Upper lobe of left lung (tissue), 6 donors: ENCODE measurements at regions not wholly inside any gene's neighbourhood (a gene's known extent, or its start where the extent isn't known, plus 50 kb on each side); places are given as distances from the start of the nearest gene placed in this dataset.

Experiments
- ATAC-seq, 2 donors: fragments of 200-7000 bp; cut with Tn5 transposase; one replicate each; pipeline ENCODE4 v1.9.1; 2022; ENCODE audit warnings: mild to moderate bottlenecking in 2 of 2, moderate library complexity in 2 of 2; ENCODE audit not compliant: low FRiP score in 2 of 2
- DNase-seq, 2 donors: peaks; one replicate each; pipeline ENCODE4 v3.0.0-alpha.2; 2019 to 2020
- H3K27ac ChIP-seq, 4 donors: fragments of 200-600 bp; sonication (generic); one replicate each; pipeline ENCODE4 v1.5.1; 2016 to 2019
- H3K27me3 ChIP-seq, 4 donors: fragments of 200-600 bp; sonication (generic); one replicate each; pipeline ENCODE4 v1.5.1; 2017 to 2019
- H3K36me3 ChIP-seq, 4 donors: fragments of 200-600 bp; sonication (generic); one replicate each; pipeline ENCODE4 v1.5.1; 2016 to 2019
- H3K4me1 ChIP-seq, 4 donors: fragments of 200-600 bp; sonication (generic); one replicate each; pipeline ENCODE4 v1.5.1; 2018 to 2019
- H3K4me3 ChIP-seq, 4 donors: fragments of 200-600 bp; sonication (generic); one replicate each; pipeline ENCODE4 v1.5.1; 2017 to 2019; ENCODE audit warnings: mild to moderate bottlenecking in 2 of 4, moderate library complexity in 1 of 4
- H3K9me3 ChIP-seq, 4 donors: fragments of 200-600 bp; sonication (generic); one replicate each; pipeline ENCODE4 v1.5.1; 2018 to 2019
- CTCF ChIP-seq, 6 experiments: fragments of 450-650 bp in 4 of 6; fragments of 200-600 bp in 2 of 6; sonication (generic) in 2 of 6; IDR thresholded peaks; one replicate each; pipeline ENCODE4 v1.5.1; 2016 to 2019; ENCODE audit warnings: antibody characterized with exemption in 6 of 6
- EP300 ChIP-seq, 4 donors: sonication (generic); formaldehyde crosslinking; IDR thresholded peaks; one replicate each; pipeline ENCODE4 v1.5.1; 2017; ENCODE audit warnings: antibody characterized with exemption in 4 of 4, control low read depth in 2 of 4
- POLR2A ChIP-seq, 4 donors: fragments of 450-650 bp; IDR thresholded peaks; one replicate each; pipeline ENCODE4 v1.5.1; 2016 to 2017; ENCODE audit warnings: antibody characterized with exemption in 4 of 4, mild to moderate bottlenecking in 2 of 4
- POLR2AphosphoS5 ChIP-seq, 2 donors: sonication (generic); formaldehyde crosslinking; IDR thresholded peaks; one replicate each; pipeline ENCODE4 v1.5.1; 2017; ENCODE audit warnings: antibody characterized with exemption in 2 of 2
- WGBS, 2 donors: methylation state at CpG; one replicate each; pipeline ENCODE4 v1.1.5; 2017 to 2018; 5-methylcytosine and 5-hydroxymethylcytosine counted together
- donor health status: DM: no; HTN: no; CAD: no; lungs with moderate emphysema.
- donor health status: DM: no; HTN: yes; CAD: no; lungs with severe emphysema.

- H3K27me3 ChIP-seq = peaks cover 0 to 3% (median 0%) of the 10 kb centered on the region in 4 donors
- WGBS, 2 donors = 51 to 57% methylated on average over 5 of the region's 5 CpGs
- no peak for DNase-seq
Measured at GRCh38 chr20:58136149-58136484, 92.3 kb downstream of the ANKRD60 start.

GRCh38 chr20:58135441-58136148 is 92.9 kb downstream of the ANKRD60 start:
- DNase-seq (no peak), ATAC-seq (no peak)
- Histone ChIP-seq H3K27ac (no peak overlapping the region), H3K4me3 (no peak overlapping the region), H3K36me3 (no peaks in the 10 kb centered on the region), H3K27me3 (peaks cover 0 to 3% (median 0%) of the 10 kb centered on the region in 4 donors), H3K9me3 (no peaks in the 10 kb centered on the region), H3K4me1 (peaks cover 0 to 9% (median 5%) of the 10 kb centered on the region in 4 donors)
- WGBS, 2 donors = 17 to 23% methylated on average over 12 to 16 of the region's 16 CpGs
- no peak for TF ChIP-seq EP300 (IDR thresholded peaks at IDR 0.05)
- no peak for TF ChIP-seq POLR2AphosphoS5 (IDR thresholded peaks at IDR 0.05)

More at GRCh38 chr20:58136149-58136484, 92.3 kb downstream of the ANKRD60 start:
- Histone ChIP-seq H3K4me3 (no peak overlapping the region), H3K4me1 (peaks cover 0 to 7% (median 5%) of the 10 kb centered on the region in 4 donors), H3K27ac (no peak overlapping the region), H3K9me3 (no peaks in the 10 kb centered on the region), H3K36me3 (no peaks in the 10 kb centered on the region)
- TF ChIP-seq POLR2AphosphoS5 (IDR thresholded peaks at IDR 0.05) (no peak), POLR2A (IDR thresholded peaks at IDR 0.05) (no peak), EP300 (IDR thresholded peaks at IDR 0.05) (no peak), CTCF (IDR thresholded peaks at IDR 0.05) (no peak)
- no peak for ATAC-seq

- TF ChIP-seq POLR2A (IDR thresholded peaks at IDR 0.05) (no peak), CTCF (IDR thresholded peaks at IDR 0.05) (no peak), EP300 (IDR thresholded peaks at IDR 0.05) (no peak), POLR2AphosphoS5 (IDR thresholded peaks at IDR 0.05) (no peak)
- Histone ChIP-seq H3K27ac (no peak overlapping the region), H3K4me3 (no peak overlapping the region), H3K4me1 (peaks cover 0 to 9% (median 5%) of the 10 kb centered on the region in 4 donors), H3K9me3 (no peaks in the 10 kb centered on the region), H3K27me3 (peaks cover 0 to 3% (median 0%) of the 10 kb centered on the region in 4 donors), H3K36me3 (no peaks in the 10 kb centered on the region)
- DNase-seq = no peak
- no peak for ATAC-seq
- 80 to 82% methylated on average over 9 of the region's 9 CpGs for WGBS, 2 donors
Measured at GRCh38 chr20:58133020-58133808, 95.2 kb downstream of the ANKRD60 start.

- no peaks in the 10 kb centered on the region for H3K36me3 ChIP-seq
- H3K9me3 ChIP-seq = no peaks in the 10 kb centered on the region
- peak overlapping the region in 3 of 4 donors; percentile 17 to 37 (median 37) for H3K27ac ChIP-seq
- TF ChIP-seq CTCF (IDR thresholded peaks at IDR 0.05) = no peak
- no peak for TF ChIP-seq POLR2A (IDR thresholded peaks at IDR 0.05)
- TF ChIP-seq POLR2AphosphoS5 (IDR thresholded peaks at IDR 0.05) = no peak
- no peak for TF ChIP-seq EP300 (IDR thresholded peaks at IDR 0.05)
- ATAC-seq (peak in 1 of 2 donors; percentile 49), DNase-seq (no peak)
- peaks cover 0 to 3% (median 0%) of the 10 kb centered on the region in 4 donors for H3K27me3 ChIP-seq
- 17 to 19% methylated on average over 8 of the region's 8 CpGs for WGBS, 2 donors
- peaks cover 0 to 9% (median 5%) of the 10 kb centered on the region in 4 donors for H3K4me1 ChIP-seq
- peak overlapping the region in 1 of 4 donors; percentile 8 for H3K4me3 ChIP-seq
Measured at GRCh38 chr20:58131551-58132142, 96.8 kb downstream of the ANKRD60 start.

- 25 to 36% methylated on average over 8 of the region's 8 CpGs for WGBS, 2 donors
- peak overlapping the region in 1 of 4 donors; percentile 8 for H3K4me3 ChIP-seq
- ATAC-seq (peak in 1 of 2 donors; percentile 53), DNase-seq (no peak)
- TF ChIP-seq CTCF (IDR thresholded peaks at IDR 0.05) = no peak
- no peak for TF ChIP-seq POLR2AphosphoS5 (IDR thresholded peaks at IDR 0.05)
- no peak for TF ChIP-seq POLR2A (IDR thresholded peaks at IDR 0.05)
- TF ChIP-seq EP300 (IDR thresholded peaks at IDR 0.05) = no peak
- no peaks in the 10 kb centered on the region for H3K9me3 ChIP-seq
- peaks cover 0 to 9% (median 5%) of the 10 kb centered on the region in 4 donors for H3K4me1 ChIP-seq
- H3K36me3 ChIP-seq = no peaks in the 10 kb centered on the region
- H3K27me3 ChIP-seq = peaks cover 0 to 3% (median 0%) of the 10 kb centered on the region in 4 donors
- peak overlapping the region in 3 of 4 donors; percentile 17 to 37 (median 37) for H3K27ac ChIP-seq
Measured at GRCh38 chr20:58131151-58131550, 97.3 kb downstream of the ANKRD60 start.
